PC-9 (cell line): ENCODE measurements at regions not wholly inside any gene's neighbourhood (a gene's known extent, or its start where the extent isn't known, plus 50 kb on each side); places are given as distances from the start of the nearest gene placed in this dataset.

Experiments used
- CTCF ChIP-seq: fragments of 200-600 bp; sonication (generic); conservative IDR thresholded peaks from 2 replicates; pipeline ENCODE4 v1.6.1; 2017; ENCODE audit warnings: mixed run types, antibody characterized with exemption, mild to moderate bottlenecking, moderate library complexity
- EZH2 ChIP-seq: fragments of 200-600 bp; sonication (generic); IDR thresholded peaks from 2 replicates; pipeline ENCODE4 v1.8.0; 2017; ENCODE audit warnings: antibody characterized with exemption, low read depth

- TF ChIP-seq CTCF (no peak), EZH2 (no peak)
Observed at GRCh38 chr9:88891040-88891439, 100.2 kb upstream of the S1PR3 start.
